UCSD-AML1 (cell line): ENCODE measurements at regions not wholly inside any gene's neighbourhood (a gene's known extent, or its start where the extent isn't known, plus 50 kb on each side); places are given as distances from the start of the nearest gene placed in this dataset.

ENCODE experiments used
- DNase-seq: peaks from one replicate; lab custom pipeline; 2025; ENCODE audit not compliant: unreplicated experiment; lab: John Stamatoyannopoulos, UW

DNA sequence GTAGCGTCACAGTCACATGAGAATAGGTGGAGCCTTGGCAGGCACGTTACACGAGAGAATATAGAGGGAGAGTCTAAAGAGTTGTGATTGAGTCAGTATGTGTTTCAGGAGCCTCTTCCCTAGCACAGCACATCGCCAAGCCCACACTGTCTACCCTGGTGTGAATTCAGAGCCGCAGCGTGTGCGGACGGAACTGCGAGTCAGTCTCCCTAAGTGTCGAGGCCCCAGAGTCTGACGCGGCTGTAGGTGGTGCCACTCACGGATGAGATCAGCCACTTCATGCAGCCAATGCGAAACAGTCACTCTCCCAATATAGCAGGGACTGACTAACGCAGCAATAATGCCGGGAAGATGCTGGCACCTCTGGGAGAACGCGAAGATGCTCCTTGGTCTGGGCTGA is 587.3 kb upstream of the ID2 start:
- no peak for DNase-seq

DNA sequence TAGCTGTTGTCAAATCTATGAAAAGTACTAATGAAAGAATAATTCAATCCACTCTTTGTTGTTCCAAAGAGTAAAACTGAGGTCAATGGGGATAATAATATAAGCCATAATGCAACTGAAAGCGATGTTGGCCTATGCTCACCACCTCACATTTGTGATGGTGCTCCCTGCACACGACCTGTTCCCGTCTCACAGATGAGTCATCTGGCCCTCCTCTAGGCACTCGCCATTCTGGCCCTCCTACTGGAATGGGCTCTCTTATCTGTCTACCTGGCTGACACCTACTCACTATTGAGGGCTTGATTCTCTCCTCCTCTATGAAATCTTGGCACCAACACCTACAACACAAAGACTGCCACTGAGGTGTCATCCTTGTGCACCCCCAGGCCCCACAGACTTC is 585.9 kb upstream of the ID2 start:
- DNase-seq: no peak

GRCh38 chr2:8096484-8096883 is 585.4 kb upstream of the ID2 start:
- no peak for DNase-seq

DNA sequence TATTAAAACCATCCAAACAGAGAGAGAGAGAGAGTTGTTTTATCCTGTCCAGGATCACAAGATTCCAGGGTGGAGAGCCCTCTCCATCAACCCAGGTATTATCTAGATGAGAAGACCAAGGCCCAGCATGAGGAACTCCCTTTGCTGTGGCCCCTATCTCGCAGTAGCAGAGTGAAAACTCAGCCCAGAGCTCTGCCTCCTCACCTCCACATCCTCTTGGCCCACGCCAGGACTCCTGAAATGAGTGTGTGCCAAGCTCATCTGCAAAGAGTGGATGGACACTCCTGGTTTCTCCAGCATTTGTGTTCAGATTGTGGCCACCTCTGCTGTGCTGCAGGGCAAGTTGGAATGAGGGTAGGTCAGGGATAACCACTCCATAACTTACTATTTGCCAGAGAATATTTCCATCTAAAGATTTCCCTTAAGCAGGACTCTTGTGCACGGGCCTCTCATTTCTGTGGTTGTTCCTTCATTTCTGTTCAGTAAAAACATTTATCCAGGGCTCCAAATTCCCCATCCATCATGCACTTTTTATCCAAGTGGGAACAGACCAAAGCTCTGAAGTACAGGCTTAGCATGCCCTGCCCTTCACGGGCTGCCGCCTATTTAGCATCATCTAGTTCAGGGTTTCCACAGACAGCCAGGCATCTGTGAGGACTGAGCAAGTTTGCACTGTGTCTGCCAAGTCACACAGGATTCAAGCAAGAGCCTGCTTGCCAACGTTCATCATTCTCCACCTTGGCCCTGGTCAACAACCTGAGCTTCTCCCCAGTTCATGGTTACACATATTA is 583.2 kb upstream of the ID2 start:
- DNase-seq: no peak

DNA sequence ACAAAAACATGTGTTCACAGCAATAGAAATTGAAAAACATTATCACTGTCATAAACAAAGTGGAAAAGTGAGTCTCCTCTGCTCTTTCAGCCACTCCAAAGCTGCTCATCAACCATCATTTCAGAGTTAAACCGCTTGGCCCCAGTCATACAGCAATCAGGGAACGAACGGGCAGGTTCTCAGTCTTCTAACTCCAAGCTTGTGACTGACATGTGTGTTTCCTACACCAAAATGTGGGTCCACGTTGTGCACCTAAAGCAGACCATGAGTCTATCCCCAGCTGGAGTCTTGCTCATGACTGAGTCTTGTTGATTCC is 582.6 kb upstream of the ID2 start:
- DNase-seq: no peak

- no peak for DNase-seq
These were observed 580.1 kb upstream of the ID2 start for GRCh38 chr2:8101614-8102277.

GRCh38 chr2:8102470-8102869 is 579.4 kb upstream of the ID2 start:
- DNase-seq: no peak

GRCh38 chr2:8103085-8103708 is 578.7 kb upstream of the ID2 start:
- DNase-seq: no peak

- DNase-seq: no peak
These were observed 574.7 kb upstream of the ID2 start for GRCh38 chr2:8107150-8107549.

DNA sequence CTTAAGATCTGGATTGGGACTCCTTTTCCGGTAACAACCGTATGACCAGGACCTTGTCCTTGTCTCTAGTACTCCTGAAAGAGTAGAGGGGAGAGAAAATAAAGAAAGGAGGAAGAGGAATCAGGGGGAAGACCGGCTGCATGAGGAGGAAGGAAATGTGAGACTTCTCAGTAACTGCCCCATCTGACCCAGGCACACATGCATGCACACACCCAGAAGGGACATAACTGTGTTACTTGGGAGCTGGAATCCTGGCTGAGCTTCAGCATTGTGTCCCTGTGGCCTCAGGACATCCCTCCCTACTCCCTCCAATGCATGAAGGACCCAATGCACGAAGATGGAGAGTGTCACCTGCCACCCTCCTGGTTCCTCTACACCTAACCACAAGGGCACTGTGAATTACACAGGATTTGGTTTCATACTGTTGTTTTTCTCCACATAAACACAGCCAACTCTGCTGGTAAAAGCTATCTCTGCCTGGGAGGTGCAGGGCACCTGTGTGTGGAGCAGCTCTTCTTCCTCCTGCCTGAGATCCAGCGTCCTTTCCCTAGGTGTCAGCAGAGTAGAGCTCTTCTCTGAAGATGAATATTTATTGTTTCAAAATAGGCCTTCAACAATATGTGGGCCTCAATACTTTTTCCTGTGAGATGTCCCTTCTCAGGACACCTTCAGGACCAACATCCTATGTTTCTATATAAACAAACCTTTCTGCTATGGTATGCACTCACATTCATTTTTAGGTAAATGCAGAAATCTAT is 574.1 kb upstream of the ID2 start:
- DNase-seq: no peak

GRCh38 chr2:8110716-8111115 is 571.1 kb upstream of the ID2 start:
- no peak for DNase-seq

- DNase-seq: no peak
These were observed 570.7 kb upstream of the ID2 start for GRCh38 chr2:8111193-8111592.

- no peak for DNase-seq
These were observed 566.4 kb upstream of the ID2 start for GRCh38 chr2:8115456-8115855.

- DNase-seq: no peak
These were observed 565.9 kb upstream of the ID2 start for GRCh38 chr2:8115966-8116365.

DNA sequence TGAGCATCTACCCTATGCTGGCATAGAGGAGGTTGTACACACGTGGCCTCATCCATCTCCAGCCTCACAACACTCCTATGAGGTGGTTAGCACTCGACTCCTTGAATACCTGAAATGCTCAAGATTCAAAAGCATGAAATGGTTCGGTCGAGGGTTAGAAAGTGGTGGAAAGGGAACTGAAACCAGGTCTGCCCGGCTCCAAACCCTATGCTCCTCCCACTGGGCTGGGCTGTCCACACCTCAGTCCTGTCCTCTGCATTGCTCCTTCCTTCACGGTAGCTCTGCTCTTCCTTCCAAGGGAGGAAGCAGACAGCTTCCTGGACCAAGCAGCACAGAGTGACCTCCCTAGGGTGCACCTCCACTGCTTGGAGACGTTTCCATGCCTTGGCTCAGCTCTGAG is 565.2 kb upstream of the ID2 start:
- DNase-seq: no peak

- DNase-seq: no peak
These were observed 562.7 kb upstream of the ID2 start for GRCh38 chr2:8118940-8119781.

- no peak for DNase-seq
These were observed 561.9 kb upstream of the ID2 start for GRCh38 chr2:8119782-8120505.

DNA sequence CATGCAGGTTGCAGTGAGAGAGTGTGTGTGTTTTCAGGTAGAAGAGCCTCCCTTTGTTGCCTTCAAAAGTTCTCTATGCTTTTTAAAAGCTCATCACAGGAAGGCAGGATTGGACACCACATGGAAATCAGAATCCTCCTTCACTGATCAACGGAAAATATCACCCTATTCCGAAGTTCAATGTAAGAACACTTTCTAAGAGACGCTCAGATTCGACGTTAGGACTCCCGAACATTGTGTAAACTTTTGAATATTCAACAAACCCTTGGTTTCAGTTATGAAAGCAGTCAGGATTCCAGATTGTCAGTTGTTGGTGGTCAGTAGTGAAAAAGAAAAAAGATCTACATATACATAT is 561.4 kb upstream of the ID2 start:
- DNase-seq: no peak

- no peak for DNase-seq
These were observed 560.6 kb upstream of the ID2 start for GRCh38 chr2:8121022-8121825.
